Cardiac fibroblast (primary cell): ENCODE measurements at regions not wholly inside any gene's neighbourhood (a gene's known extent, or its start where the extent isn't known, plus 50 kb on each side); places are given as distances from the start of the nearest gene placed in this dataset.

Experiments used
- DNase-seq, 2 donors: peaks; one replicate each; pipeline versions ENCODE4 v3.0.0 to v3.0.0-alpha.2; 2010; ENCODE audit warnings: low read depth in 2 of 2
- H3K4me3 ChIP-seq, 2 donors: replicated peaks in 1 of 2; 1 replicate in 1 of 2; 2 replicates in 1 of 2; pipeline ENCODE4 v1.5.1; 2011; ENCODE audit warnings: low read depth in 2 of 2, low read length in 2 of 2, mild to moderate bottlenecking in 2 of 2, moderate library complexity in 1 of 2
- CTCF ChIP-seq: IDR thresholded peaks from one replicate; pipeline ENCODE4 v1.5.1; 2011; ENCODE audit warnings: low read depth, mild to moderate bottlenecking, low read length, inconsistent platforms

GRCh38 chr14:21880918-21881317 lies 207.3 kb upstream of the OR4E1 start:
- no peak for TF ChIP-seq CTCF
- no peak overlapping the region for H3K4me3 ChIP-seq
- no peak for DNase-seq

GRCh38 chr14:21875791-21876190 lies 202.2 kb upstream of the OR4E1 start:
- H3K4me3 ChIP-seq = no peak overlapping the region
- DNase-seq = no peak
- no peak for TF ChIP-seq CTCF

GRCh38 chr14:21874946-21875345 lies 201.3 kb upstream of the OR4E1 start:
- TF ChIP-seq CTCF = no peak
- no peak overlapping the region for H3K4me3 ChIP-seq
- DNase-seq = no peak

GRCh38 chr14:21874167-21874566 lies 200.5 kb upstream of the OR4E1 start:
- TF ChIP-seq CTCF = no peak

GRCh38 chr14:21868442-21869046 lies 194.9 kb upstream of the OR4E1 start:
- DNase-seq = peak; percentile 39 to 58
- H3K4me3 ChIP-seq = no peak overlapping the region

More at GRCh38 chr14:21874167-21874566, 200.5 kb upstream of the OR4E1 start:
- H3K4me3 ChIP-seq = no peak overlapping the region
- no peak for DNase-seq

GRCh38 chr14:21867541-21867940 lies 193.9 kb upstream of the OR4E1 start:
- DNase-seq = peak; percentile 16 to 58
- no peak for TF ChIP-seq CTCF

More at GRCh38 chr14:21868442-21869046, 194.9 kb upstream of the OR4E1 start:
- TF ChIP-seq CTCF = peak; percentile 68

GRCh38 chr14:21866479-21866878 lies 192.9 kb upstream of the OR4E1 start:
- TF ChIP-seq CTCF = no peak
- no peak overlapping the region for H3K4me3 ChIP-seq
- peak in 1 of 2 donors; percentile 31 for DNase-seq

More at GRCh38 chr14:21867541-21867940, 193.9 kb upstream of the OR4E1 start:
- H3K4me3 ChIP-seq = no peak overlapping the region
